Chondrocyte (in vitro differentiated cells): ENCODE measurements at regions not wholly inside any gene's neighbourhood (a gene's known extent, or its start where the extent isn't known, plus 50 kb on each side); places are given as distances from the start of the nearest gene placed in this dataset.

Experiments
- DNase-seq: peaks from one replicate; pipeline ENCODE4 v3.0.0; 2021; ENCODE audit warnings: mixed read lengths, low spot score
- H3K27ac Mint-ChIP-seq: one replicate; pipeline ENCODE4 v1.8.0; 2021; ENCODE audit warnings: mild to moderate bottlenecking, moderate library complexity, mixed read lengths; ENCODE audit not compliant: unreplicated experiment
- H3K27me3 Mint-ChIP-seq: 2 replicates; pipeline ENCODE4 v1.8.0; 2021; ENCODE audit warnings: low read depth, mixed read lengths
- H3K36me3 Mint-ChIP-seq: 2 replicates; pipeline ENCODE4 v1.8.0; 2021; ENCODE audit warnings: low read depth, mixed read lengths
- H3K4me1 Mint-ChIP-seq: 2 replicates; pipeline ENCODE4 v1.8.0; 2021; ENCODE audit warnings: low read depth, mild to moderate bottlenecking, mixed read lengths
- H3K4me3 Mint-ChIP-seq: one replicate; pipeline ENCODE4 v1.8.0; 2021; ENCODE audit warnings: mild to moderate bottlenecking, moderate library complexity, mixed read lengths; ENCODE audit not compliant: unreplicated experiment
- H3K9me3 Mint-ChIP-seq: 2 replicates; pipeline ENCODE4 v1.8.0; 2021; ENCODE audit warnings: low read depth, mixed read lengths
- TF ChIP-seq, protein P1 (sequence below): fragments of 200-600 bp; sonication (generic); IDR thresholded peaks from 2 replicates; pipeline ENCODE4 v1.5.0; 2021; ENCODE audit warnings: antibody characterized with exemption, mild to moderate bottlenecking, moderate library complexity

DNA sequence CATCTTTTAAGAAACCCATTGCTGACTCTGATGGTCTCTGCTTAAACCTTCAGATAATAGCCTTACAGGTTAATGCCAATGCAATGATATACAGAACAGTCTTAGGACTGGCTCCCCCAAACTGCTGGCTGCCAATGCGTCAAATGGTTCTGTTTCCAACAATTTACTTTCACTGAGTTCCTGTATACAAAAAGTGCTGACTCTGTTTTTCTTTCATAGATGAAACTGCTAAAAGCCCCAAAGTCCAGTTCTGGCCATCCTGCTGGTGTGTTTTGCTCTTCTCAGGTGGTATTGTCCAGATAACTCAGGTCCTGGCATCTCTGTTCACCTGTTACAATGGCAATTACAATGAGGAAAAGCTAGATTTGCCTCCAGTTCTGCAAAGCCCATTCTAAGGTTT lies 326.9 kb downstream of the GRIN2B start:
- H3K9me3 Mint-ChIP-seq = no peaks in the 10 kb centered on the region

DNA sequence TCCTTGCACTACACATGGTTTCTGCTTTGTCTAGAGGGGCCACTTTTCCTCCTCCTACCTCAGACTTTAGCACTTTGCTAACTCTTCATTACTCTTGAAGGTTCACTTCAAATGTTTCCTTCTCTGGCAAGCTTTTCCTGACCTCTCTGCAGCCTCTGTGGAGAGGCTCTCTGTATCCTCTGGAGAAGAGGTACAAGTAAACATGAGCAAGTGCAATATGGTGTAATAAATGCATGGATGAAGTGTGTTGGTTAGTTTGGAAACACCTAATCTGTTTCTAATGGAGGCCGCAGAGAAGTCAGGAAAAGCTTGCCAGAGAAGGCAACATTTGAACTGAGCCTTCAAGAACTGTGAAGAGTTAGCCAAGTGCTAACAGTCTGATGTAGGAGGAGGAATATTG lies 329.3 kb downstream of the GRIN2B start:
- Mint-ChIP-seq H3K27ac (no peak overlapping the region), H3K4me1 (no peaks in the 10 kb centered on the region), H3K36me3 (no peaks in the 10 kb centered on the region), H3K27me3 (peaks cover 6% of the 10 kb centered on the region), H3K4me3 (no peak overlapping the region), H3K9me3 (no peaks in the 10 kb centered on the region)
- DNase-seq = no peak
- TF ChIP-seq, protein P1, sequence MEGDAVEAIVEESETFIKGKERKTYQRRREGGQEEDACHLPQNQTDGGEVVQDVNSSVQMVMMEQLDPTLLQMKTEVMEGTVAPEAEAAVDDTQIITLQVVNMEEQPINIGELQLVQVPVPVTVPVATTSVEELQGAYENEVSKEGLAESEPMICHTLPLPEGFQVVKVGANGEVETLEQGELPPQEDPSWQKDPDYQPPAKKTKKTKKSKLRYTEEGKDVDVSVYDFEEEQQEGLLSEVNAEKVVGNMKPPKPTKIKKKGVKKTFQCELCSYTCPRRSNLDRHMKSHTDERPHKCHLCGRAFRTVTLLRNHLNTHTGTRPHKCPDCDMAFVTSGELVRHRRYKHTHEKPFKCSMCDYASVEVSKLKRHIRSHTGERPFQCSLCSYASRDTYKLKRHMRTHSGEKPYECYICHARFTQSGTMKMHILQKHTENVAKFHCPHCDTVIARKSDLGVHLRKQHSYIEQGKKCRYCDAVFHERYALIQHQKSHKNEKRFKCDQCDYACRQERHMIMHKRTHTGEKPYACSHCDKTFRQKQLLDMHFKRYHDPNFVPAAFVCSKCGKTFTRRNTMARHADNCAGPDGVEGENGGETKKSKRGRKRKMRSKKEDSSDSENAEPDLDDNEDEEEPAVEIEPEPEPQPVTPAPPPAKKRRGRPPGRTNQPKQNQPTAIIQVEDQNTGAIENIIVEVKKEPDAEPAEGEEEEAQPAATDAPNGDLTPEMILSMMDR = no peak

More for the DNA sequence above, 326.9 kb downstream of the GRIN2B start:
- DNase-seq = no peak
- TF ChIP-seq, protein P1 = no peak
- Mint-ChIP-seq H3K4me1 (no peaks in the 10 kb centered on the region), H3K27me3 (peaks cover 15% of the 10 kb centered on the region), H3K36me3 (no peaks in the 10 kb centered on the region), H3K4me3 (no peak overlapping the region), H3K27ac (no peak overlapping the region)

DNA sequence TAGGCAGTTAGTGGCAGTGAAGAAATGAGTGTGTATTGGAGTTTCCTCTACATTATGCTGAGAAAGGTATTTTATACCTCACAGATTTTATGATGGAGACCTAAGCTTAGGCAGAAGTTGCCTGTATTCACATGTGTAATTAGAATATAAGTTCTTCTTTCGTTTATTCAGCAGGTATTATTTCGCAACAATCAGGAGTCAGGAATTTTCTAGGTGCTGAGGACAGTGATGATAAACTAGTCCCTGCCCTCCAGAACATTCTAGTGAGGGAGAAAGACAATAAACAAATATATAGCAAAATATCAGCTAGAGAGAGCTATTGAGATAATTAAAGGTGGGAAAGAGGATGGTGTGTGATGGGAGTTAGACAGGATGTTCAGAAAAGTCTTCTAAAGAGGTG lies 345.7 kb downstream of the GRIN2B start:
- Mint-ChIP-seq H3K4me1 (no peaks in the 10 kb centered on the region), H3K4me3 (no peak overlapping the region), H3K9me3 (no peaks in the 10 kb centered on the region), H3K27ac (no peak overlapping the region), H3K36me3 (no peaks in the 10 kb centered on the region), H3K27me3 (peaks cover 3% of the 10 kb centered on the region)
- DNase-seq = no peak
- TF ChIP-seq, protein P1 = no peak

DNA sequence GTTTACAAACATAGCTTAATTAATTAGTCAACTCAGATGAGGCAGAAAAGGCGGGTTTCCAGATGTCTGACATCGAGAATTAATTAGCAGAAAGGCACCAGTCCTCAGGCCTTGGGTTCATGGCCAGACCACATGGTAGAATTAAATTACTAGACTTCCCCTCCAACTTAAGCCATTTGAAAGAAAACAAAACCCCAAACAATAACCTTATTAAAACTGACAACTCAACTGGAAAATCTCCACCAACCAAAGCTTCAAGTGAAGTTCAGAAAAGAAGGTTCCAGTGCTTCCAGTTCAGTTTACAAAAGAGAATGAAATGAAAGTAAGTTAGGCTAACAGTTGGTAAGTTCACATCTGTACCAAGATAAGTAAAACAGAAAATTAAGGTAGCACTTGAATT lies 349.5 kb downstream of the GRIN2B start:
- no peaks in the 10 kb centered on the region for H3K36me3 Mint-ChIP-seq
- H3K4me1 Mint-ChIP-seq = no peaks in the 10 kb centered on the region
- TF ChIP-seq, protein P1 = no peak
- DNase-seq = no peak
- no peak overlapping the region for H3K27ac Mint-ChIP-seq
- H3K9me3 Mint-ChIP-seq = no peaks in the 10 kb centered on the region
- peaks cover 3% of the 10 kb centered on the region for H3K27me3 Mint-ChIP-seq
- no peak overlapping the region for H3K4me3 Mint-ChIP-seq

DNA sequence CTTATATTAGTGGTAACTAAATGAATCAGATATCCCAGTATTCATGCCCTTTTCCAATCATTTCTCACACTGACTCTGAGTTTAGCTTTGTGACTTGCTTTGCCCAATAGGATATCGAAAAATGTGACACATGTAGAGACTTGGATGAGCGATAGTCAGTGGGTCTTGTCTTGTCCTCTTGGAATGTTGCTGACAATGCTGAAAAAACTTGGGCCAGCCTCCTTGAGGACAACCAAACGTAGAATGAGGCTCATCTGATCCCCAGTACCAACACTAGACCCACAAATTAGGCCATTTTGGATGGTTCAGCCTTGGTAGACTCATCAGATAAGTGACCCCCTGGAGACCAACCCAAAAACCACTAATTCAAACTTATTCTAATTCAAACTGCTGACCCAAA lies 351.0 kb downstream of the GRIN2B start:
- Mint-ChIP-seq H3K36me3 (no peaks in the 10 kb centered on the region), H3K9me3 (no peaks in the 10 kb centered on the region), H3K4me3 (no peak overlapping the region), H3K27ac (no peak overlapping the region), H3K4me1 (no peaks in the 10 kb centered on the region), H3K27me3 (peaks cover 3% of the 10 kb centered on the region)
- no peak for DNase-seq
- TF ChIP-seq, protein P1 = no peak
